Glomerular visceral epithelial cell (primary cell): ENCODE measurements at regions not wholly inside any gene's neighbourhood (a gene's known extent, or its start where the extent isn't known, plus 50 kb on each side); places are given as distances from the start of the nearest gene placed in this dataset.
A peak's percentile ranks its signal among the peaks of the same experiment; 100 is the strongest.

Source experiments
- DNase-seq: peaks from one replicate; pipeline ENCODE4 v3.0.0-alpha.2; 2016; ENCODE audit errors: extremely low spot score

DNA sequence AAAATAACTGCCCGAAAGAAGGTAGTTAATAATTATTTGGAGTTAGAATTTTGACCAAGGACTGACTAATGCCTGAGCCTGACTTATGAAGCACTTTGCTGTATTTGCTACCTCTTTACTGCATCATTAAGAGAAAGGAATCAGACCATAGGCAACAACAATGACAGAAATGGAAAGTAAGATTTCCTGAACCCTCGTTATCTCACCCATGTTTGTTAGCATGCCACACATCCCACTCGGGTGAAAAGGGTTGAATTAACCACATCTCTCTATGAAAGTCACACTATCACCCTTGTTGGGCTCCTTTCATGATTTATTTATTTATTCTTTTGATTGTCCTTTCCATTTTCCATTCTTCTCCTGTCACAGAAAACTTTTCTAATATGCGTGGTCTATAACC lies 59.6 kb downstream of the OLIG3 start:
- DNase-seq: no peak

DNA sequence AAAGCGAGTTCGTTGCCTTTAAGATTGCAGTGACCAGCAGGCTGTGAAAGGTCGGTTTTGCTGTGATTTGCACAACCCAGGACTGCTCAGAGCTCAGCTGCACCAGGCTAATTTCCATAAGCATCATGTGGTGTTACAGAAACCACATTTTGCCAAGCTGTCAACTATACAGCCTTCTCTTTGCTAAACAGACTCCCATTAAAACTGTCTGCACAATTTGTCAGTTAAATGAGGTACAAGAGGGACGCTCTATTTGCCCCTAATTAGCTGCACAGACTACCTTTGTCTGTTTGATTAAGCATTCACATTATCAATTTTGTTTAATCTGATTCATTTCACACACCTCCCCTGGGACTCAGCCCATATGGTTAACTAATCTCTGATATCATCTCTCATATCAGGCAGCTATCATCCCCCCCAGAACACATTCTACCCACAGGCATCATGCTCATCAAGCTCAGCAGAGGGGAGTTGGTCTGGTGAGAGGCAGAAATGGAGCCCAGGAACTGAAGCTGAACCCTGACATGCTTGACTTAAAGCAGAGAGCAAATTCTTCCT lies 62.1 kb downstream of the OLIG3 start:
- no peak for DNase-seq

DNA sequence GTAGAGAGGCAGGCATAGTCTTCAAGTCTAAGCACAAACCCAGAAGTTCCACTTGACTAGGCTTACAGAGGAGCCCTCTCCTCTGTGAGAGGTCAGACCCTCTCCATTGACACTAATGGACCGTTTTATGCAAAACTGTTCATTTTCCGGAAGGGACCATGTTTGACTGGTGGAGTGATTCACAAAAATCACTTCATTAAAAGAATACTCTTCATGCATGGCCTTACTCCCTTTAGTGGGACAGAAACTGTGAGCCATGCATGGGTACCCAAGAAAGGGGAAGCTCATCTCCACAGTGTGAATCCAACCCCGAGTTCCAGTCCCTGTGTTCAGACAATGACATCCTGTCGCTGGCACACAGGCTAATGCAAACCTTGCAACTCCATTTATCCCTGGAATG lies 63.2 kb downstream of the OLIG3 start:
- DNase-seq: no peak

DNA sequence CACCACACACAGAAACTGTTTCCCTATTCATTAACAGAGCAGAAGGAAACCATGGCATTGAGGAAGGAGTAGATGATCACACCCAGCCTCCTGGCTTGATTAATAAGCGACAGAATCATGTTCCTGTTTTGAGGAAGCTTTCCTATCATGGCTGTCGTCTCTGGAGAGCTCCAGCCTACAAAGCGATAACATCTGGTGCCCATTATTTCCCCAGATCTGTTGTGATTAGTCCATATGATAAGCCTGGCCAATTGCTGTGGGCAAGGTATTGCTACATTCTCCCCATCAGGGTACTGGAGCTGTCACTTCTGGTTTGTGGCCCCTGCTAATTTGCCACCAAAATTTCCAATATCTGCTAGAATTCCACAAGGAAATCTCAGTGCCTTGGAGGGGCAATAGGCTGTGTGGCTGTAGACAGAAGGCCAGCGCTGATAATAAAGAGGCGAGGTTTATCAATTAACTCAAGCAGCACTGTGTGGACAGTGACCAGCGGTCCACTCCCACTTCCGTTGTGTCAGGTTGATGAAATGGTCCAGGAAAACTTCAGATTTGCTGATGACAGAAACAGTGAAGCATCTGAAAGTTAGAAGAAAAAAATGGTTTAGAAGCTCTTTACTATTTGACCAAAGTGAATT lies 66.4 kb downstream of the OLIG3 start:
- DNase-seq: no peak

DNA sequence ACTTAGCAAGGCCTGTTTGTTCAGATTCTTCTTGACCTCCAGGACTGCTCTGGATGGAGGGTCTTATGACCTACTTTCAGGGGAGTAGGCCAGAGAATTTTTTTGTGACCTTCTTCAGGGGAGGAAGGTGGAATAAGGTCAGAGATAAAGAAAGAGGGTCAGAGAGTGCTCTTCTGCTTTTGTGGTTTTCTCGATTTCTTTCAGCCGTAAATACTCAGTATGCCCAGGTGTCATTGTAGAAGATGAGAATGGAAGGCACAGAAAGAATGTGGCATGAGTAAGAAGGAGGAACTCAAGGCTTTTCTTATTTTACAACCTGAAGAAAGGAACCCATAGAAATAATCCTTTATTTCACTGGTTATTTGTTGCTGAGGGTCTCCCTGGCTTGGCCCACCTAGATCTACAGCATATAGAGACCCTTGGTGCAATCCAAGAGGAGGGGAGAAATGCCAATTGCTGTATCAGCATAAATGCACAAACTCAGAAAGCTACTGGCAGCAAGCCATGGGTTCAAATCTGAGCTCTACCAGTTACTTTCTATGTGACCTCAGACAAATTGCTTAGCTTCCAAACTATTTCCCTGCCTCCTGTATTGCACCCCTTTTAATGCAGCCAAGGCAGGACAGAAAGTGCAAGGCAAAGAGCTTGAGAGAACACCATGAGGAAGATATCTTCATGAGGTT lies 68.0 kb downstream of the OLIG3 start:
- no peak for DNase-seq

DNA sequence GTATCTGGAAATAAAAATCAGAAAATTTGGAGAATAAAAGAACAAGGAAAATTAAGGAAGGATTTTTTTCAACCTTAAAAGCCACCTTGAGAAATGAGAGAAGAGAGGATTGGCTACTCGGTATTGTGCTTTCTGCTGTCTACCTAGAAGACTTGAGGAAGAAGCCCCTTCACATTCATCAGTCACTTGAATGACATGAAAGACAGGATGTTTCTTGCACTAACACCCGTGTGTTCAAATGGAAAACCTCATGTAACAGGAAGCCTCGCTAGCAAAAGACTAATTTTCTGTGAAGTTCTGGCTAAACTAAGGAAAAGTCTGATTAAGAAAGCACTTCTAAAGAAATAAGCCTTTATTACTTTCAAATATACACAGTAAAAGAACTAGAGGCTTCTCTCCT lies 69.9 kb downstream of the OLIG3 start:
- DNase-seq: no peak

DNA sequence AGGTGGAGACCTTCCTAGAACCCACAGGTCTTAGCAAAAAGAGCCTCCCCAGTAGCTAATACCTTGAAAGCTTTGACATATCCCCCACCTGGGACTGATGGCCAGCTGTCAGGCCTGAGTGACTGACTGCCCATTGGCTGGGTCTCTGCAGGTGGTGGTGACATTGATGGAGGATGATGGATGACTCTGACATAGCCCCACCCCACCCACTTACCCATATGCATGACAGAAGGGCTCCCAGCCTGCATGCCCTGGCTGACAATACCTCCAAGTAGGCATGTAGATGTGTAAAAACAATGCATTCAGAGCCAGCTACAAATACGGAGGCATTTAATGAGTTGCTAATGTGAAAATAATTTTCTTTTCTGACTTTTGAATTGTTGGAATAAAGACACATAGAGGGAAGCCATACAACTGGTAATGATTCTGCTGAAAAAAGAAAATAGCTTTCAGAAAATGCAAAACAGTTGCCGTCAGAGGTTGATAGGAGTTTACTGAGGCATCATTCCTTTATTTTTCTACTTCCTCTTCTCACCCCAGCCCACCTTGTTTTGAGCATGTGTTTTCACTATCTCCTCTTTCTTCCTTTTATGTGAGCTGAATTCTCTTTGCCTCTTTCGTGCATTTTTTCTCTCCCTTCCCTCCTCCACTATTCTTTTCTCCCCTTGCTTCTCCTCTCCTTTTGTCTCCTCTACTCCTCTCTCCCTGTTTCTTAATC lies 70.6 kb downstream of the OLIG3 start:
- no peak for DNase-seq

DNA sequence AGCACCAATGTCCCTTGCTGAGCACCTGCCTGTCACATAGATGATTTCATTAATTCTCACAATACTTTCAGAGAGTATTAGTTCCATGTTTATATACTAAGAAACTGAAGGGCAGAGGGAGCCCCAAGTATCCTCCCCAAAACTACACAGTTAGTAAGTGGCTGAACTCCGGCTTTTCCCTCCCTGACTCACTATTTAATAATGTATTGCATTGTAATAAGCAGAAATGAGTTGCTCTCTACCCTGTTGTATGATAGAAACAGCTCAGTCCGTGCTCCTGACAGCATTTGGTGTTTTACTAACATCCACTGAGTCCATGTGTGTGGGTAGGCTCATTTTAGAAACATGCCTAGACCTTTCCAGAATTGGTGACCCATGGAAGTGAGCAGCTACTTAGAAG lies 76.8 kb downstream of the OLIG3 start:
- DNase-seq: no peak

DNA sequence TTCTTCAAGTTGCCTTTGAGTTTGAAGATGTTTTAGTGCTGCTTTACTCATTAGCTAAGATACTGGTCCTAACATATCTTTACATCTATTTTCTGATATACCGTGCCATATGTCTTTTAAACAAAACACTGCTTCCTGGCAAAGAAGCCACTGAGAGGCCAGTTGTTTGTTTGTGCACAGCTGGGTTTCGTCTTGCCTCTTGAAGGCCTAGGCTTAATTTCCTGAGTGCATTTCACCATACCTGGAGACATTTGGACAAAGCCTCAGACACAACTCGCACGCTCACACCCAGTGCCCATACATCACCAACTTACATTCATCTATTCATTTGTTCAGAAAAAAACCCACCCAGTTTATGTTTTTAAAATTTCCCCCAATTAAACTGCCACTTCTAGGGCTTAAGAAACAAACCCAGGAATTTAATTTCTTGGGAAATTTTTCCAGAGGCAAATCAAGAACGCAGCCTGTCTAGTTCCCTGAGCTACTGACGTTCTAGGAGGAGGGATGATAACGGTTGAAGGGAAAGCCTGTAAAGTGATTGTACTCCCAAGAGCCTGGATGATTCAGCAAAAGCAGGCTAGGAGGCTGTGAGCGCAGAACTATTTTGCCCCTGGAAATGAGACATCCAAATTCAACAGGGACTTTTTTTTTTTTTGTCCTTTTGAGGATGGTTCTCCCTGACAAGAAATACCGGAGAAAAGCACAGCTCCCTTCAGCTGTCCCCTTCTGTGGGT lies 77.7 kb downstream of the OLIG3 start:
- no peak for DNase-seq

DNA sequence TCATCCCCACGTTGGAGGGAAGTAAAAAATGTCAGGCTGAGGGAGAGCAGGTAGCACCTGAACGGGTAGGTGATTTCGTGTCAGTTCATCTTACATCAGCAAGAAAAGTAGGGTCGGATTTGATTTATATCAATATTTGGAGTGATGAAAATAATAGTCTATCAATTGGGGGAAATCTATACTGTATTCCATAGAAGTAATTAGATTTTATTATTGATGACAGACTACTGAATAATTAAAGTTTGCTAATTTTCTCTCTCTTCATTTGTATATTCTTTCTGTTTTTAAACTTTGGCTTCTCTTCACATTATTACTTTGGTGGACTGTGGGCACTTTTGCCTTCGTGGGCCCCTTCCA lies 78.4 kb downstream of the OLIG3 start:
- DNase-seq: no peak

DNA sequence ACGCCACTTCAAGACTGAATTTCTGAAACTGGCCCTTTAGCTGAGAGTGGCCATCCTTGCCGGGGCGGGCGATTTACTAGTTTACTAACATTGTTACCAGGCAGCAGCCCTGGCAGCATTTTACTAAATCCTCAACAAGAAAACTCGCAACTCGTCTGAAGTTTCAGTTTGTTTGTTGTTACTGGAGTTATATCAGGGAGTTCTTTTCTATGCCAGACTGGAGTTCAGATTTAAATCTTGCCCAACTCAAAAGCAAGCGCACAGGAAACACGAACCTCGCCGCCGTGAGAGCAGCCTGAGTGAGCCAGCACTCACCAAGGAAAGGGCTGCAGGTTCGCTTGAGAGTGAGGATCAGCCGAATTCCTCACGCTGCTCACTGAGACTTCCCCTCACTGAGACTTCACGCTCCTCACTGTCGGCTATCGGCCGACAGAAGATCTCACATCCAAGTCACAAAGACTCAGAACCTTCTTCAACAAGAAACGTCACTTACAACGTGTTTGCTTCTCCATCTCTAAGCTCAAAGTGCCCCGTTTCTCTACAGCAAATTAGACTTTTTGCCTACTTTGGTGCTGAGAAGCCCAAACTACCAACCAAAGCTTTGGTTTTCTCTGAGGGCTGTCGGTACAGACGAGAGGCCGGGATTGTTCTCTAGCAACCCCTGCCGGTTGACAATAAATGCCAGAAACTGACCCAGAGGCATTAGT lies 78.9 kb downstream of the OLIG3 start:
- peak; percentile 67 for DNase-seq

DNA sequence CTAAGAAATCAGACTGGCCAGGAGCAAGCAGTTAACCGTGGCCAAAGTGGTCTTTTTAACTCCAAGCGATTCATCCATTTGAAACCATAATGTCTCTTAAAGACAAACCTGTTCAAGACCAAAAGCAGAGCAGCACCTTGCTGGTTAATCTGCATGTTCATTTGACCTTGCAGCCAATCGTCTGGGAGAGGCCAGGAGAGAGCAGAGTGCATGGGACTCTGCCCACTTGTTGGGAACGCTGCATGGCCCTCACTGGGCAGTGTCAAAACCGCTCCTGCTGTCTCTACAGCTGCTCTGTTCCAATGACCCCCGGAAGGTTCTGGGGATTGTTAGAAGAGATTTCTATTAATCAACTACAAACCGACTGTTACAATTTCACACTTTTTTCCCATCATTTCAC lies 79.6 kb downstream of the OLIG3 start:
- DNase-seq: no peak

DNA sequence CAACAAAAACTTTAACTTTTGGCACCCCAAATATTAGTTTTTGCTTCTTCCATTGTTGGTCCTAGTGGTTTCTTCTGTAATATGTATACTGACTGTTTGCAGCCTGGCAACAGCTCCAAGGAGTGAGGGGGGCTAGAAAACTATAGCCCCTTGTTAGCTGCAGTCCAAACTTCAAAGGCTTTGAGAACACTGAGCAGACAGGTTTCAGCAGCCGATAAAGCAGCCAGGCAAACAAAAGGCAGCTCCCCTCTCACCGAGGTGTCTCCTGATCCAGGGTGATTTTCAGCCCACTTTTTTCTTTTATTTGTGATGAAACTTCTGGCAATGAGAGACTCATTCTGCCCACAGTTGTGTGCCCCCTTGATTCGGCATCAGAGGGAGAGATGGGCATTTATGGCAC lies 80.7 kb downstream of the OLIG3 start:
- DNase-seq: no peak

DNA sequence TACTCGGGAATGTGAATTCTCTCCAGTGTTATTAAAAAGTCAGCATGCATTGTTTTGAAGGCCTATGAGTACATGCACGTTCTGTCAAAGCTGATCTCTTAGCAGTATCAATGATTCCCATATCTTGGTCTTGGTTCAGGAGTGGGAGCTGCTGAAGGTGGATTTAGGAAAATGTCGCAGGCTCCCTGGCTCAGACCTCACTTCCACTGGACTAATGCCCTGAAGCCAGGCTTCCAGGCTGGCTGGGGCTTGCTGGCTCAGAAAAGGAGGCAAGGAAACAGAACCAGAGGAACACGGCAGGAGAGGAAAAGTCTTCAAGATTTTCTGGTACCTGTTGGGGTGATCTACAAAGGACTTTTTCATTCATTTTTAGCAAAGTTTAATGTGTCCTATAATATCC lies 81.6 kb downstream of the OLIG3 start:
- DNase-seq: no peak

DNA sequence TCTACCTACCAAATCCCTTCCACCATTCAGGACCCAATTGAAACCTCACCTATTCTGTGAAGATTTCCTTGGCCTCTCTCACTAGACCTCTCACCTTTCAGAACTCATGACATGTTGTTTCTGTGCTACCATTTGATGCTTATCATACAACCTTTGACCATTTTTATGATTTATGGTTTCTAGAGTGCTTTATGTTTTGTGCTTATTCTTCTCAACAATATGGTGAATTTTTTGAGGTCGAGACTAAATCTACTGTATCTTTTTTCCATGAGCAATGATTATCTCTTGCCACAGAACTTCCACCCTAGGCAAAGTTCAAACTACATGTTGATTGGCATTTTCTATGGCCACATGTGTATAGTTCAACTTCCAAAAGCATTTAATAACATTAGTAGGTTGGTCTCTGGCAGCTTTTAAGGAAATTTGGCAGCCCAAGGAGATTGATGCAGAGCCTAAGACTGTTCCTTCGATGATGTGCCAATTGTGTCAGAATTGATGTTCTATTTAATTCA lies 84.9 kb downstream of the OLIG3 start:
- no peak for DNase-seq

DNA sequence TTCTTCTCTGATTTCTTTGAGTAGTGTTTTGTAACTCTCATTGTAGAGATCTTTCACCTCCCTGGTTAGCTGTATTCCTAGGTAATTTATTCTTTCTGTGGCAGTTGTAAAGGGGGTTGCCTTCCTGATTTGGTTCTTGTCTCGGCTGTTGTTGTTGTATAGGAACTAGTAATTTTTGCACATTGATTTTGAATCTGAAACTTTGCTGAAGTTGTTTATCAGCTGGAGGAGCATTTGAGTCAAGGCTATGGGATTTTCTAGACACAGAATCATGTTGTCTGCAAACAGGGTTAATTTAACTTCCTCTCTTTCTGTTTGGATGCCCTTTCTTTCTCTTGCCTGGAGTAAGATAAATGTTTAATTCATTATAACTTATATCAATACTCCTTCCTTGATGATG lies 86.4 kb downstream of the OLIG3 start:
- no peak for DNase-seq

DNA sequence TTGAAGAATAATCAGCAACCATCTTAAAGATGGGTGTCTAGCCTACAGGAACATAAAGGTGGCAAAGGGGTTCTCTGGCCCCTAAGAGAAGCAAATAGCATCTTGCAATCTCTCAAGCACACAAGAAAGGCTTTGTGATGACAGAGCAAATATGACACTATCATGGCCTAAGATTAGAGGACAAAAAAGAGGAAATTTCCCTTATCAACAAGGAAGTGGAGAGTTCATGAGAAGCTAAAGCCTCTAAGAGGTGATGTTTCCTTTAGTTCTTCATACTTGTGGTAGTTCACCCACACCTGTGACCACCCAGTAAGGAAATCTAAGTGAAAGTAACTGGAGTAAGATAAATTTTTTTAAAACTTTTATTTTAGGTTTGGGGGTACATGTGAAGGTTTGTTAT lies 88.4 kb downstream of the OLIG3 start:
- DNase-seq: no peak

DNA sequence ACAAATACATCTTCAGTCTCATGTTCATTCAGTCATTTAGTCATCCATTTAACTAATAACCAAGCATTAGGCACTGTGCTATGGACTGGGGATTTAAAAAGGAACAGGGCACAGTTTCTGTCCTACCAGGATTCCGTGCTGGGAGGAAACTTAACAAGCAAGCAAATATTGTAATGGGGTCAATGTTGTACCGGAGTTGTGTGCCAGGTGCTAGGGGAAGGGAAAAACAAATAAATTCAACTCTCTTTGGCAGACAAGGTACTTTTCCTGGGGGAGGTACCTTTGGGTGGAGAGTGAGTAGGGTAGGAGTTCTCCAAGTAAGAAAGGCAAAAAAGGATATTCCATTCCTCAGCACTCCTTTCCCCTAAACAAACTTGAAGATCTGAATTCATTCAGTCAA lies 90.3 kb downstream of the OLIG3 start:
- no peak for DNase-seq

DNA sequence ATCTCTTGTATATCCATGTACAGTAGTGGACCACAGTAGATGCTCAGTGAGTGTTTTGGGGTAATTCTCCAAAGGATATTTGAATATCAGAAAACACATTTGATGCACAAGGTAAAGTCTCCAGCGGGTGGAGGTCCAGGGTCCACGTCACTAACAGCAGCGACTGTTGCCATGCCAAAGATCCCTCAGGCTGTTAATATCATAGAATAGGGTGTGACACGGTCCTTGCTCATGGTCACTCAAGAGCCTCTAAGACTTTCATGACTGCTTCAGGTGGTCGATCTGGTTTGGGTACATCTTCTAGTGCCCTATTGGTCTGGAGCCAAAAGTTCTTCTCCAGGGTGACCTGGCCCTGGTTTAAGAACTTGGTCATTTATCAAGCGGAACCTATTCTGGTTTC lies 90.8 kb downstream of the OLIG3 start:
- no peak for DNase-seq

DNA sequence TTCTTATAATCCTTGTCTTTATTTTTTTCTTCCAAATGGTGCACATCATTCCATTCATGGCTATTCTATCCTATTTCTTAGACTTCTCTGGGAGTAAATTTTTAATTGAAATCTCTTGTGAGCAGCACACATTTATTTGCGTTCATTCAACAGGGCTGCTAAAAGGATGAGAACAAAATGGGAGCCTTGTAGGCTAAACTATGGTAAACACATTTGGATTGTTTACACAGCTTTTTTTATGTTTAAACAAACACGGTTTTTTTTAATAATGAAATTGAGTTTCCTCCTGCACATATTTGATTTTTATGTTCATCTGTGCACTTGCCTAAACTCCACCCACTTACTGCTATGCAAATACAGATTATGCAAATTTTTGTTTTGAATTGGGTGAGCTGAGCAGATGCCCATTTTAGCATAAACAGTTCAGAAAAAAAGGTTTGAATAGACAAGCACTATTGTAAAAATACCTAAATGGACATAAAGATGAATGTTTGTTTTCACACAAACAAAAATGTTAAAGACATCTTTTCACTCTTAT lies 92.0 kb downstream of the OLIG3 start:
- no peak for DNase-seq

DNA sequence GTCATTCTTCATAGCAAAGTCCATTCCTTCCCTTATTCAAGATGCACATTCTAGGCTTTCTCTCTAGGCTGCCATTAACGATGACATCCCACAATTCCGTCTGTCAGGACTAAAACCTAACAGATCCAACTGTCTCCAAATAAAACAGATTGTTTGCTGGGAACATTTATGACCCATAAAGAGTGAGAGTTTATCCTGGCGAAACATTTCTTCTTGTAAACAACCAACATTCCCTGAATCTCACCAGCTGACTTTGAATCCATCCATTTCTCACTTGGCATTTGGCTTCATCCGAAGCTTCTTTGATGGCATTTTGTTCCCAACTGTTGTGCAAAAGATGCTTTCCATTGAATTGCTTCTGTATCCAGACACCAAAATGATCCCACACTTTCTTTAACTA lies 93.1 kb downstream of the OLIG3 start:
- no peak for DNase-seq
